T47D (cell line): ENCODE measurements at regions not wholly inside any gene's neighbourhood (a gene's known extent, or its start where the extent isn't known, plus 50 kb on each side); places are given as distances from the start of the nearest gene placed in this dataset.

Source experiments
- DNase-seq, 2 experiments: peaks; one replicate each; pipeline versions ENCODE4 v3.0.0 to v3.0.0-alpha.2; 2011 to 2012; ENCODE audit warnings: low read depth in 1 of 2, low spot score in 1 of 2
- JUND ChIP-seq: IDR thresholded peaks from 2 replicates; pipeline ENCODE4 v1.6.1; 2012; ENCODE audit warnings: low read depth
- in situ Hi-C: cut with HindIII; loops from 2 replicates; pipeline ENCODE4 v1.10.0; 2016; ENCODE audit warnings: low sequenced_read_pairs, low pct_unique_long_range_greater_than_20kb

- DNase-seq, result peak; percentile 26 to 58
- TF ChIP-seq JUND, result no peak
- in situ Hi-C loops, result no loop called here
These were observed 375.7 kb downstream of the EIPR1 start for GRCh38 chr2:3001615-3002560.

- TF ChIP-seq JUND, result no peak
- DNase-seq, result no peak
- in situ Hi-C loops, result no loop called here
These were observed 376.6 kb downstream of the EIPR1 start for GRCh38 chr2:3000968-3001367.

GRCh38 chr2:3000125-3000524, 377.5 kb downstream of the EIPR1 start:
- no peak for DNase-seq
- in situ Hi-C loops, result no loop called here
- no peak for TF ChIP-seq JUND

- in situ Hi-C loops, result no loop called here
- TF ChIP-seq JUND, result no peak
- DNase-seq, result no peak
These were observed 378.6 kb downstream of the EIPR1 start for GRCh38 chr2:2998971-2999370.

- DNase-seq, result no peak
- in situ Hi-C loops, result no loop called here
- no peak for TF ChIP-seq JUND
These were observed 384.4 kb downstream of the EIPR1 start for GRCh38 chr2:2993172-2993692.

GRCh38 chr2:2992634-2993033, 385.0 kb downstream of the EIPR1 start:
- TF ChIP-seq JUND, result no peak
- DNase-seq, result no peak
- in situ Hi-C loops, result no loop called here

- TF ChIP-seq JUND, result no peak
- in situ Hi-C loops, result no loop called here
- DNase-seq, result no peak
These were observed 392.6 kb downstream of the EIPR1 start for GRCh38 chr2:2985020-2985419.

GRCh38 chr2:2981000-2981399, 396.6 kb downstream of the EIPR1 start:
- TF ChIP-seq JUND, result no peak
- DNase-seq, result no peak
- in situ Hi-C loops, result no loop called here

GRCh38 chr2:2974982-2975381, 402.6 kb downstream of the EIPR1 start:
- no peak for TF ChIP-seq JUND
- no peak for DNase-seq
- in situ Hi-C loops, result no loop called here

GRCh38 chr2:2960441-2961133, 417.0 kb downstream of the EIPR1 start:
- in situ Hi-C loops, result no loop called here
- DNase-seq, result no peak
- no peak for TF ChIP-seq JUND

- DNase-seq, result peak in 1 of 2 experiments; percentile 18
- TF ChIP-seq JUND, result no peak
- in situ Hi-C loops, result no loop called here
These were observed 427.1 kb downstream of the EIPR1 start for GRCh38 chr2:2950403-2950952.

- no peak for DNase-seq
- no peak for TF ChIP-seq JUND
- in situ Hi-C loops, result no loop called here
These were observed 430.2 kb downstream of the EIPR1 start for GRCh38 chr2:2947406-2947805.

- DNase-seq, result no peak
- no peak for TF ChIP-seq JUND
- in situ Hi-C loops, result no loop called here
These were observed 434.7 kb downstream of the EIPR1 start for GRCh38 chr2:2942906-2943305.
